ENCODE measurements at regions not wholly inside any gene's neighbourhood (a gene's known extent, or its start where the extent isn't known, plus 50 kb on each side); places are given as distances from the start of the nearest gene placed in this dataset.

DNA sequence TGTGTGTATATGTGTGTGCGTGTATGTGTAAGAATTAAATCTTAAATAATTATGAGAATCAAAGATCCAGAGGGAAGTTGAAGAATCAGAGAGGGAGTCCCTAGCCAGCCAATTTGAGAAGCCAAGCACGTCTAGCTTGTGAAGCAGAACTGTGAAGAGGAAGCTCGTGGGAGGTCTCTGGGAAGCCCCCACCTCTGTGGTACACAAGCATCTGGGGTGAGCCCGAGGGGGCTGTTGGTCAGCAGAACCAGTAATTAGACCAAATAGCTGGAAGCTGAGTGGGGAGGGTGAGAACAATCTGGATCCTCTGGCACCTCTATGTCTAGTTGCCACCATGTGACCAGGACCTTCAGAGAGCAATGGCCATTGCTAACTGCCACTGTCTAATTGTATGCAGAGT, 162.7 kb upstream of the ADRA1D start:
- TF ChIP-seq POLR2A (IDR thresholded peaks at IDR 0.05) (no peak), POLR2AphosphoS5 (IDR thresholded peaks at IDR 0.05) (no peak)
- TF ChIP-seq, protein P1, sequence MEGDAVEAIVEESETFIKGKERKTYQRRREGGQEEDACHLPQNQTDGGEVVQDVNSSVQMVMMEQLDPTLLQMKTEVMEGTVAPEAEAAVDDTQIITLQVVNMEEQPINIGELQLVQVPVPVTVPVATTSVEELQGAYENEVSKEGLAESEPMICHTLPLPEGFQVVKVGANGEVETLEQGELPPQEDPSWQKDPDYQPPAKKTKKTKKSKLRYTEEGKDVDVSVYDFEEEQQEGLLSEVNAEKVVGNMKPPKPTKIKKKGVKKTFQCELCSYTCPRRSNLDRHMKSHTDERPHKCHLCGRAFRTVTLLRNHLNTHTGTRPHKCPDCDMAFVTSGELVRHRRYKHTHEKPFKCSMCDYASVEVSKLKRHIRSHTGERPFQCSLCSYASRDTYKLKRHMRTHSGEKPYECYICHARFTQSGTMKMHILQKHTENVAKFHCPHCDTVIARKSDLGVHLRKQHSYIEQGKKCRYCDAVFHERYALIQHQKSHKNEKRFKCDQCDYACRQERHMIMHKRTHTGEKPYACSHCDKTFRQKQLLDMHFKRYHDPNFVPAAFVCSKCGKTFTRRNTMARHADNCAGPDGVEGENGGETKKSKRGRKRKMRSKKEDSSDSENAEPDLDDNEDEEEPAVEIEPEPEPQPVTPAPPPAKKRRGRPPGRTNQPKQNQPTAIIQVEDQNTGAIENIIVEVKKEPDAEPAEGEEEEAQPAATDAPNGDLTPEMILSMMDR (IDR thresholded peaks at IDR 0.05): no peak
- intact Hi-C loops (cut with DNase I; ENCODE audit: low total_unique reads): no loop called here
- H3K27ac ChIP-seq: no peak overlapping the region

GRCh38 chr20:4406627-4407026, 157.5 kb upstream of the ADRA1D start:
- Histone ChIP-seq H3K27me3 (no peaks in the 10 kb centered on the region), H3K4me3 (no peak overlapping the region), H3K9me3 (no peaks in the 10 kb centered on the region), H3K4me1 (no peaks in the 10 kb centered on the region), H3K36me3 (no peaks in the 10 kb centered on the region), H3K27ac (no peak overlapping the region)
- intact Hi-C loops (cut with DNase I; ENCODE audit: low total_unique reads): no loop called here
- no peak for TF ChIP-seq POLR2AphosphoS5 (IDR thresholded peaks at IDR 0.05)
- TF ChIP-seq POLR2A (IDR thresholded peaks at IDR 0.05): no peak
- TF ChIP-seq, protein P1 (IDR thresholded peaks at IDR 0.05): no peak
- DNase-seq (ENCODE audit: low spot score in 2 of 2): no peak

More for the DNA sequence above, 162.7 kb upstream of the ADRA1D start:
- Histone ChIP-seq H3K4me3 (no peak overlapping the region), H3K4me1 (no peaks in the 10 kb centered on the region), H3K27me3 (no peaks in the 10 kb centered on the region), H3K36me3 (no peaks in the 10 kb centered on the region), H3K9me3 (no peaks in the 10 kb centered on the region)
- DNase-seq (ENCODE audit: low spot score in 2 of 2): no peak

GRCh38 chr20:4401601-4402000, 152.5 kb upstream of the ADRA1D start:
- Histone ChIP-seq H3K9me3 (peaks cover 0 to 6% of the 10 kb centered on the region in 2 donors), H3K36me3 (no peaks in the 10 kb centered on the region), H3K27ac (no peak overlapping the region), H3K27me3 (no peaks in the 10 kb centered on the region), H3K4me3 (no peak overlapping the region), H3K4me1 (no peaks in the 10 kb centered on the region)
- intact Hi-C loops (cut with DNase I; ENCODE audit: low total_unique reads): no loop called here
- no peak for DNase-seq (ENCODE audit: low spot score in 2 of 2)
- TF ChIP-seq POLR2AphosphoS5 (IDR thresholded peaks at IDR 0.05): no peak

GRCh38 chr20:4384961-4385360, 135.9 kb upstream of the ADRA1D start:
- peaks cover 0 to 9% of the 10 kb centered on the region in 2 donors for H3K27me3 ChIP-seq
- no peaks in the 10 kb centered on the region for H3K36me3 ChIP-seq
- H3K4me1 ChIP-seq: no peaks in the 10 kb centered on the region
- DNase-seq (ENCODE audit: low spot score in 2 of 2): no peak
- H3K27ac ChIP-seq: no peak overlapping the region
- intact Hi-C loops (cut with DNase I; ENCODE audit: low total_unique reads): no loop called here
- H3K9me3 ChIP-seq: no peaks in the 10 kb centered on the region
- H3K4me3 ChIP-seq: no peak overlapping the region
- TF ChIP-seq POLR2A (IDR thresholded peaks at IDR 0.05) (no peak), POLR2AphosphoS5 (IDR thresholded peaks at IDR 0.05) (no peak)
- TF ChIP-seq, protein P1 (IDR thresholded peaks at IDR 0.05): no peak

DNA sequence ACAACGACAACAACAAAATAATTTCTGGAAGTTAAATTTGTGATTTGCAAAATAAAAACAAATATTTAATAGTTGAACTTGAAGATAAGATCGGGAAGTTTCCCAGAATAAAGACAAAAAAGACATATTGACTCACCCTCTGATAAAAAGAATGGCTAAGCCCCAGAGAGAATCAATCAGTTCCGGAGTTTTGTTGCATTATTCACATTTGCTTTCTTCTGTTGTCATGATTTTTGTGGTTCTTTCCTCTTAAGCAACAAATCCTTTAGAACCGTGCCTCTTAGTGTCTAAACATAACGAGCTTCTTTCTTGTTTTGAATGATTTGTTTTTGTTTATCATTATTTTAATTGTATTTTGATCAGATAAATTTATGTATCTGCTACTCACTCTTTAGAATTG, 134.9 kb upstream of the ADRA1D start:
- Histone ChIP-seq H3K27ac (no peak overlapping the region), H3K4me1 (no peaks in the 10 kb centered on the region), H3K4me3 (no peak overlapping the region), H3K36me3 (no peaks in the 10 kb centered on the region), H3K27me3 (peaks cover 0 to 9% of the 10 kb centered on the region in 2 donors), H3K9me3 (no peaks in the 10 kb centered on the region)
- TF ChIP-seq POLR2AphosphoS5 (IDR thresholded peaks at IDR 0.05) (no peak), POLR2A (IDR thresholded peaks at IDR 0.05) (no peak)
- TF ChIP-seq, protein P1 (IDR thresholded peaks at IDR 0.05): no peak
- no peak for DNase-seq (ENCODE audit: low spot score in 2 of 2)
- intact Hi-C loops (cut with DNase I; ENCODE audit: low total_unique reads): no loop called here

DNA sequence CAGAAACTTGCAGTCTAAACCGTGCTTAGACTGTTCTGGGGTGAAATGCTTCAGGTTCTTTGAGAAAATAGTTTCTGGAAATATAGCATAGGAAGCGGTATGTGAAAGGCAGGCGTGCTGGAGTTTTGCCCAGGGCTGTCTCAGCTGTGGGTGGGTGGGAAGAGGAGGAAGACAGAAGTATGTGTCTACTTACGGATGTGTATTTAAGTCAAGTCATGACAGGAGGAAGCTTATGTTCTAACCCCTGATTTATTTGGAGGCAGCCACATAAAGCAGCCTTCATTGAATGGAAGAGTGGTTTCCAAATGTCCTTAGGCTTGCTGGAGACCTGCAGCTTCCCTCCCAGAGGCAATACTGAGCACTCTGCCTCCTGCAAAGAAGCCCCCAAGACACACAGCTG, 126.8 kb upstream of the ADRA1D start:
- intact Hi-C loops (cut with DNase I; ENCODE audit: low total_unique reads): no loop called here
- H3K9me3 ChIP-seq: no peaks in the 10 kb centered on the region

More for the DNA sequence above, 126.8 kb upstream of the ADRA1D start:
- no peak overlapping the region for H3K4me3 ChIP-seq
- H3K4me1 ChIP-seq: no peaks in the 10 kb centered on the region
- H3K27me3 ChIP-seq: no peaks in the 10 kb centered on the region
- no peak overlapping the region for H3K27ac ChIP-seq
- no peaks in the 10 kb centered on the region for H3K36me3 ChIP-seq
- no peak for DNase-seq (ENCODE audit: low spot score in 2 of 2)
- TF ChIP-seq POLR2AphosphoS5 (IDR thresholded peaks at IDR 0.05) (no peak), POLR2A (IDR thresholded peaks at IDR 0.05) (no peak)
- TF ChIP-seq, protein P1 (IDR thresholded peaks at IDR 0.05): no peak
